H1 (cell line): ENCODE measurements at regions not wholly inside any gene's neighbourhood (a gene's known extent, or its start where the extent isn't known, plus 50 kb on each side); places are given as distances from the start of the nearest gene placed in this dataset.

ENCODE experiments used
- CTCF ChIA-PET: fragments of 300-600 bp; sonication (Branson Sonifier 250); formaldehyde crosslinking; loops from one replicate; lab custom pipeline; 2021; ENCODE audit not compliant: partially characterized antibody; lab: Charles Lee
- POLR2A ChIA-PET: fragments of 300-600 bp; sonication (Branson Sonifier 250); formaldehyde crosslinking; loops from one replicate; lab custom pipeline; 2021; ENCODE audit warnings: inconsistent platforms; ENCODE audit not compliant: partially characterized antibody; lab: Charles Lee
- DNase-seq, 2 experiments: peaks; one replicate each; pipeline versions ENCODE4 v3.0.0 to v3.0.0-alpha.2; 2010 to 2022; ENCODE audit warnings: low spot score in 2 of 2, low read depth in 1 of 2, mixed read lengths in 1 of 2
- FAIRE-seq: peaks from 2 replicates; lab custom pipeline; 2011; peaks lifted over from hg19 to GRCh38; lab: Jason Lieb, UNC
- H2AFZ ChIP-seq: 2 replicates; pipeline ENCODE4 v1.8.1; 2012; ENCODE audit warnings: low read length, inconsistent platforms
- H2AK5ac ChIP-seq: 2 replicates; pipeline ENCODE4 v1.6.1; 2013; ENCODE audit warnings: low read depth, low read length
- H2BK120ac ChIP-seq: replicated peaks from 2 replicates; pipeline ENCODE3; 2013; ENCODE audit warnings: low read depth, low read length, inconsistent platforms
- H2BK12ac ChIP-seq: 2 replicates; pipeline ENCODE4 v1.6.1; 2013; ENCODE audit warnings: low read depth, low read length
- H2BK15ac ChIP-seq: 2 replicates; pipeline ENCODE4 v1.6.1; 2013; ENCODE audit warnings: low read length
- H2BK20ac ChIP-seq: 2 replicates; pipeline ENCODE4 v1.6.1; 2013; ENCODE audit warnings: low read length
- H2BK5ac ChIP-seq: 2 replicates; pipeline ENCODE4 v1.6.1; 2013; ENCODE audit warnings: low read depth, low read length
- H3K14ac ChIP-seq: 2 replicates; pipeline ENCODE4 v1.6.1; 2013; ENCODE audit warnings: inconsistent platforms; ENCODE audit not compliant: insufficient read length
- H3K18ac ChIP-seq: 2 replicates; pipeline ENCODE4 v1.6.1; 2013; ENCODE audit warnings: low read length; ENCODE audit errors: extremely low read depth
- H3K23ac ChIP-seq: 2 replicates; pipeline ENCODE4 v1.6.1; 2013; ENCODE audit warnings: inconsistent platforms; ENCODE audit not compliant: insufficient read length
- H3K23me2 ChIP-seq: 2 replicates; pipeline ENCODE4 v1.6.1; 2013; ENCODE audit warnings: low read depth, low read length
- H3K27ac ChIP-seq: 2 replicates; pipeline ENCODE4 v1.6.1; 2011; ENCODE audit warnings: low read depth, low read length, inconsistent platforms
- H3K27me3 ChIP-seq, 4 experiments: replicated peaks in 1 of 4; 1 replicate in 1 of 4; 2 replicates in 3 of 4; pipeline versions ENCODE4 v1.6.1 to v1.8.1; 2011 to 2013; ENCODE audit warnings: low read length in 3 of 4, mild to moderate bottlenecking in 3 of 4, inconsistent platforms in 2 of 4, mixed read lengths in 2 of 4, moderate library complexity in 1 of 4; ENCODE audit not compliant: control insufficient read depth in 3 of 4, insufficient read depth in 3 of 4; ENCODE audit errors: extremely low read depth in 1 of 4
- H3K36me3 ChIP-seq, 4 experiments: 2 replicates each; pipeline versions ENCODE4 v1.6.1 to v1.8.1; 2011 to 2013; ENCODE audit warnings: mild to moderate bottlenecking in 4 of 4, low read length in 3 of 4, moderate library complexity in 2 of 4, control low read depth in 1 of 4, inconsistent platforms in 1 of 4; ENCODE audit not compliant: insufficient read depth in 4 of 4, control insufficient read depth in 2 of 4
- H3K4ac ChIP-seq: replicated peaks from 2 replicates; pipeline ENCODE3; 2013; ENCODE audit warnings: low read length, low read depth, mixed read lengths, inconsistent platforms; ENCODE audit not compliant: insufficient read length
- H3K4me1 ChIP-seq, 4 experiments: replicated peaks in 1 of 4; 1 replicate in 1 of 4; 2 replicates in 3 of 4; pipeline versions ENCODE4 v1.6.1 to v1.8.1; 2011 to 2013; ENCODE audit warnings: low read length in 3 of 4, inconsistent platforms in 2 of 4, mixed read lengths in 1 of 4; ENCODE audit not compliant: insufficient read depth in 4 of 4, control insufficient read depth in 3 of 4
- H3K4me2 ChIP-seq, 2 experiments: 2 replicates each; pipeline versions ENCODE4 v1.6.1 to v1.8.1; 2011 to 2013; ENCODE audit warnings: low read depth in 2 of 2, low read length in 2 of 2, control low read depth in 1 of 2, inconsistent platforms in 1 of 2, mild to moderate bottlenecking in 1 of 2; ENCODE audit not compliant: insufficient read depth in 1 of 2
- H3K4me3 ChIP-seq, 4 experiments: fragments of 200-600, 300-600 bp in 1 of 4; sonication (generic), shearing (Covaris generic), sonication (Bioruptor Twin) in 1 of 4; 2 replicates each; pipeline versions ENCODE4 v1.5.1 to v1.8.1; 2011 to 2016; ENCODE audit warnings: low read length in 4 of 4, low read depth in 3 of 4, control low read depth in 2 of 4, inconsistent platforms in 2 of 4, mild to moderate bottlenecking in 2 of 4, mixed read lengths in 1 of 4, moderate library complexity in 1 of 4; ENCODE audit not compliant: insufficient read depth in 2 of 4; ENCODE audit errors: extremely low read depth in 1 of 4
- H3K56ac ChIP-seq: replicated peaks from 2 replicates; pipeline ENCODE3; 2013; ENCODE audit warnings: low read depth, mild to moderate bottlenecking, mixed read lengths, low read length, inconsistent platforms; ENCODE audit not compliant: insufficient read length
- H3K79me1 ChIP-seq: 2 replicates; pipeline ENCODE4 v1.6.1; 2013; ENCODE audit warnings: low read depth, low read length, control low read depth
- H3K79me2 ChIP-seq, 2 experiments: 2 replicates each; pipeline versions ENCODE4 v1.6.1 to v1.8.1; 2012 to 2013; ENCODE audit warnings: low read length in 2 of 2, mild to moderate bottlenecking in 2 of 2, inconsistent platforms in 1 of 2; ENCODE audit not compliant: insufficient read depth in 2 of 2, control insufficient read depth in 1 of 2
- H3K9ac ChIP-seq, 4 experiments: replicated peaks in 1 of 4; 1 replicate in 1 of 4; 2 replicates in 3 of 4; pipeline versions ENCODE4 v1.6.1 to v1.8.1; 2011 to 2013; ENCODE audit warnings: low read depth in 3 of 4, low read length in 3 of 4, control low read depth in 2 of 4, mild to moderate bottlenecking in 2 of 4, moderate library complexity in 2 of 4, inconsistent platforms in 1 of 4; ENCODE audit errors: extremely low read depth in 1 of 4
- H3K9me3 ChIP-seq, 2 experiments: 2 replicates each; pipeline versions ENCODE4 v1.6.1 to v1.8.1; 2012 to 2013; ENCODE audit warnings: mild to moderate bottlenecking in 2 of 2, moderate library complexity in 2 of 2, control low read depth in 1 of 2, inconsistent platforms in 1 of 2, low read depth in 1 of 2, low read length in 1 of 2, mixed read lengths in 1 of 2; ENCODE audit not compliant: insufficient read depth in 2 of 2
- H4K20me1 ChIP-seq, 2 experiments: replicated peaks in 1 of 2; 2 replicates each; pipeline versions ENCODE3 to v1.8.1; 2011 to 2013; ENCODE audit warnings: inconsistent platforms in 2 of 2, low read length in 2 of 2, mild to moderate bottlenecking in 1 of 2; ENCODE audit not compliant: insufficient read depth in 2 of 2, control insufficient read depth in 1 of 2
- H4K5ac ChIP-seq: 2 replicates; pipeline ENCODE4 v1.6.1; 2013; ENCODE audit warnings: low read length, low read depth, mixed read lengths, inconsistent platforms; ENCODE audit not compliant: insufficient read length
- H4K8ac ChIP-seq: 2 replicates; pipeline ENCODE4 v1.8.0; 2013; ENCODE audit warnings: mild to moderate bottlenecking, moderate library complexity, low read length, inconsistent platforms; ENCODE audit not compliant: insufficient read depth; ENCODE audit errors: extremely low read depth
- H4K91ac ChIP-seq: replicated peaks from 2 replicates; pipeline ENCODE3; 2013; ENCODE audit warnings: low read length, mixed read lengths, inconsistent platforms; ENCODE audit not compliant: insufficient read length
- ATF2 ChIP-seq: IDR thresholded peaks from 2 replicates; pipeline ENCODE4 v1.6.1; 2012; ENCODE audit warnings: low read length, inconsistent platforms
- BCL11A ChIP-seq, 2 experiments: IDR thresholded peaks; one replicate each; pipeline ENCODE4 v1.6.1; 2011; ENCODE audit warnings: low read depth in 2 of 2, low read length in 2 of 2, mild to moderate bottlenecking in 2 of 2
- CTCF ChIP-seq, 3 experiments: IDR thresholded peaks; 1 replicate in 2 of 3; 2 replicates in 1 of 3; pipeline versions ENCODE4 v1.5.1 to v1.6.1; 2011; ENCODE audit warnings: low read length in 3 of 3, mild to moderate bottlenecking in 3 of 3, inconsistent platforms in 2 of 3, low read depth in 1 of 3, moderate library complexity in 1 of 3; ENCODE audit not compliant: insufficient read depth in 1 of 3; ENCODE audit errors: control extremely low read depth in 1 of 3
- E2F6 ChIP-seq: IDR thresholded peaks from 2 replicates; pipeline ENCODE4 v1.6.1; 2012; ENCODE audit warnings: inconsistent platforms
- MAX ChIP-seq: IDR thresholded peaks from 2 replicates; pipeline ENCODE4 v1.6.1; 2012; ENCODE audit warnings: inconsistent platforms
- RFX5 ChIP-seq: IDR thresholded peaks from 2 replicates; pipeline ENCODE4 v1.6.1; 2011; ENCODE audit warnings: low read depth, low read length, improper control_type of control experiment, borderline replicate concordance
- SP2 ChIP-seq: IDR thresholded peaks from 2 replicates; pipeline ENCODE4 v1.6.1; 2012; ENCODE audit warnings: mild to moderate bottlenecking, low read length, inconsistent platforms
- WGBS, 2 experiments: shearing (Covaris generic) in 1 of 2; methylation state at CpG; one replicate each; pipeline versions ENCODE4 v1.1.6 to v1.1.7; 2013 to 2015; ENCODE audit warnings: low lambda C conversion rate in 2 of 2, mixed read lengths in 2 of 2, inconsistent platforms in 1 of 2, low coverage in 1 of 2, missing lambda C conversion rate in 1 of 2; ENCODE audit not compliant: insufficient replicate concordance in 2 of 2, insufficient coverage in 1 of 2, insufficient read length in 1 of 2; ENCODE audit errors: extremely low coverage in 1 of 2, missing lambda C conversion rate in 1 of 2; 5-methylcytosine and 5-hydroxymethylcytosine counted together

- Histone ChIP-seq H3K4me2 (no peak overlapping the region), H2BK5ac (no peak overlapping the region), H3K23ac (no peak overlapping the region), H3K27me3 (peaks cover 0 to 13% (median 11%) of the 10 kb centered on the region in 4 experiments; a peak in 6 of 7 replicates), H3K4me3 (no peak overlapping the region), H3K79me1 (no peaks in the 10 kb centered on the region), H3K56ac (no peak overlapping the region), H3K14ac (no peak overlapping the region), H4K8ac (no peak overlapping the region), H3K18ac (no peak overlapping the region), H3K79me2 (no peaks in the 10 kb centered on the region), H3K9ac (no peak overlapping the region), H3K36me3 (no peaks in the 10 kb centered on the region), H3K4me1 (no peaks in the 10 kb centered on the region; a peak in 1 of 7 replicates), H3K27ac (no peak overlapping the region), H4K20me1 (no peaks in the 10 kb centered on the region), H3K4ac (no peak overlapping the region), H2AFZ (no peak overlapping the region), H2BK120ac (no peak overlapping the region), H2BK15ac (no peak overlapping the region), H2BK12ac (no peak overlapping the region), H3K23me2 (no peaks in the 10 kb centered on the region; the same call in 1 of the 2 replicates), H2BK20ac (no peak overlapping the region), H4K5ac (no peak overlapping the region), H3K9me3 (no peaks in the 10 kb centered on the region), H4K91ac (no peak overlapping the region), H2AK5ac (no peak overlapping the region)
- CTCF ChIA-PET = interaction anchor here (0.6 to 4.5 kb wide), 6 partner anchors 9 to 720 kb away, joined by 3 to 19 read pairs (median 4); no protein-coding TSS in a partner anchor
- POLR2A ChIA-PET = interaction anchor here (0.5 kb wide), 1 partner anchor 452 kb away, joined by 3 read pairs; no protein-coding TSS in a partner anchor
- WGBS, 2 experiments = 77% methylated on average over 10 of the region's 10 CpGs; no CpG with 5 or more reads in 1 of the 2 experiments
- FAIRE-seq (no peak), DNase-seq (no peak)
- no peak for TF ChIP-seq RFX5
- no peak for TF ChIP-seq ATF2
- TF ChIP-seq CTCF (IDR thresholded peaks at IDR 0.05; ENCODE audit: control extremely low read depth in 1 of 3, insufficient read depth in 1 of 3, low read depth in 1 of 3, low read length in 3 of 3) = no peak
- no peak for TF ChIP-seq E2F6
- TF ChIP-seq SP2 = no peak
- no peak for TF ChIP-seq MAX
- TF ChIP-seq BCL11A (IDR thresholded peaks at IDR 0.05; ENCODE audit: low read depth in 2 of 2, low read length in 2 of 2) = no peak
These were observed 71.4 kb downstream of the ISG20 start for GRCh38 chr15:88710027-88710715.
